Endothelial cell of umbilical vein (primary cell): ENCODE measurements at regions not wholly inside any gene's neighbourhood (a gene's known extent, or its start where the extent isn't known, plus 50 kb on each side); places are given as distances from the start of the nearest gene placed in this dataset.

Experiments
- BruUV-seq: library from RNA; stranded (reverse); fragments of 400-500 nt; replicated peaks from 2 replicates; lab custom pipeline; 2021; lab: Mats Ljungman, UMichigan
- CTCF ChIA-PET: fragments of 300-600, 350-600 bp; sonication (Branson Sonifier 250); formaldehyde crosslinking; loops from one replicate; lab custom pipeline; 2021; ENCODE audit warnings: antibody characterized with exemption, inconsistent platforms; lab: Charles Lee
- POLR2A ChIA-PET: fragments of 300-600, 350-600 bp; sonication (Branson Sonifier 250); formaldehyde crosslinking; loops from one replicate; lab custom pipeline; 2021; ENCODE audit warnings: antibody characterized with exemption, inconsistent platforms; lab: Charles Lee
- DNase-seq: peaks from one replicate; pipeline ENCODE4 v3.0.0-alpha.2; 2011; ENCODE audit warnings: low read depth, low spot score
- FAIRE-seq: peaks from 2 replicates; lab custom pipeline; 2011; peaks lifted over from hg19 to GRCh38; lab: Jason Lieb, UNC
- H2AFZ ChIP-seq: 2 replicates; pipeline ENCODE4 v1.6.0; 2012; ENCODE audit warnings: low read depth, low read length, control low read depth, inconsistent platforms
- H3K27ac ChIP-seq: 2 replicates; pipeline ENCODE4 v1.5.1; 2011; ENCODE audit warnings: low read depth, mild to moderate bottlenecking, control low read depth, low read length, moderate library complexity; ENCODE audit not compliant: insufficient read depth
- H3K27me3 ChIP-seq, 2 experiments: 2 replicates each; pipeline versions ENCODE4 v1.6.0 to v1.6.1; 2011; ENCODE audit warnings: low read length in 2 of 2, mixed read lengths in 1 of 2; ENCODE audit not compliant: control insufficient read depth in 2 of 2, insufficient read depth in 2 of 2
- H3K36me3 ChIP-seq, 2 experiments: 2 replicates in 1 of 2; 3 replicates in 1 of 2; pipeline ENCODE4 v1.5.1; 2011; ENCODE audit warnings: low read length in 2 of 2, mild to moderate bottlenecking in 1 of 2, moderate library complexity in 1 of 2; ENCODE audit not compliant: control insufficient read depth in 2 of 2, insufficient read depth in 2 of 2; ENCODE audit errors: extremely low read depth in 1 of 2
- H3K4me1 ChIP-seq: 3 replicates; pipeline ENCODE4 v1.5.1; 2011; ENCODE audit warnings: mild to moderate bottlenecking, low read length; ENCODE audit not compliant: control insufficient read depth, insufficient read depth; ENCODE audit errors: extremely low read depth
- H3K4me2 ChIP-seq: 2 replicates; pipeline ENCODE4 v1.6.1; 2011; ENCODE audit warnings: low read length, control low read depth, mixed read lengths; ENCODE audit not compliant: insufficient read depth
- H3K4me3 ChIP-seq, 3 experiments: fragments of 200-600 bp in 1 of 3; sonication (generic), shearing (Covaris generic) in 1 of 3; replicated peaks in 1 of 3; 2 replicates each; pipeline ENCODE4 v1.5.1; 2011 to 2016; ENCODE audit warnings: control low read depth in 3 of 3, low read length in 3 of 3, mild to moderate bottlenecking in 2 of 3, inconsistent platforms in 1 of 3, low read depth in 1 of 3, moderate library complexity in 1 of 3; ENCODE audit not compliant: insufficient read depth in 1 of 3
- H3K79me2 ChIP-seq: 2 replicates; pipeline ENCODE4 v1.6.0; 2012; ENCODE audit warnings: low read length, inconsistent platforms; ENCODE audit not compliant: control insufficient read depth, insufficient read depth
- H3K9ac ChIP-seq: replicated peaks from 2 replicates; pipeline ENCODE3; 2011; ENCODE audit warnings: low read length, control low read depth; ENCODE audit not compliant: insufficient read depth; ENCODE audit errors: extremely low read depth
- H3K9me1 ChIP-seq: replicated peaks from 3 replicates; pipeline ENCODE4 v1.6.0; 2011; ENCODE audit warnings: mild to moderate bottlenecking, low read length; ENCODE audit not compliant: control insufficient read depth, insufficient read depth; ENCODE audit errors: extremely low read depth
- H3K9me3 ChIP-seq: replicated peaks from 2 replicates; pipeline ENCODE4 v1.5.1; 2012; ENCODE audit warnings: low read length, inconsistent platforms; ENCODE audit not compliant: control insufficient read depth, insufficient read depth
- H4K20me1 ChIP-seq: replicated peaks from 2 replicates; pipeline ENCODE3; 2011; ENCODE audit warnings: mild to moderate bottlenecking, low read length; ENCODE audit not compliant: control insufficient read depth, insufficient read depth; ENCODE audit errors: extremely low read depth
- EZH2 ChIP-seq: IDR thresholded peaks from 2 replicates; pipeline ENCODE4 v1.6.1; 2012; ENCODE audit warnings: borderline replicate concordance, low read depth, mild to moderate bottlenecking, moderate library complexity, low read length, inconsistent platforms; ENCODE audit not compliant: severe bottlenecking
- FOS ChIP-seq: IDR thresholded peaks from 2 replicates; pipeline ENCODE4 v1.6.1; 2011; ENCODE audit warnings: mild to moderate bottlenecking, low read length, moderate library complexity, borderline replicate concordance; ENCODE audit not compliant: insufficient read depth
- GATA2 ChIP-seq: IDR thresholded peaks from 2 replicates; pipeline ENCODE4 v1.7.0; 2011; ENCODE audit warnings: low read depth, mild to moderate bottlenecking, moderate library complexity, mixed read lengths, low read length; ENCODE audit not compliant: insufficient read length, insufficient read depth
- JUN ChIP-seq: IDR thresholded peaks from 2 replicates; pipeline ENCODE4 v1.6.1; 2011; ENCODE audit warnings: borderline replicate concordance, low read depth; ENCODE audit not compliant: insufficient read length, insufficient read depth
- MYC ChIP-seq: IDR thresholded peaks from one replicate; pipeline ENCODE4 v1.6.1; 2011; ENCODE audit warnings: mild to moderate bottlenecking, low read depth, low read length
- POLR2A ChIP-seq: IDR thresholded peaks from 2 replicates; pipeline ENCODE4 v1.6.1; 2012; ENCODE audit warnings: low read depth, mild to moderate bottlenecking, control low read depth, low read length
- POLR2AphosphoS5 ChIP-seq: IDR thresholded peaks from 2 replicates; pipeline ENCODE4 v1.6.1; 2012; ENCODE audit warnings: low read depth, mild to moderate bottlenecking, control low read depth, low read length, moderate library complexity; ENCODE audit not compliant: insufficient read depth
- dilution Hi-C: fragments of 300-500 bp; cut with MboI; formaldehyde crosslinking; loops from one replicate; pipeline ENCODE4 v1.15.0; 2019; ENCODE audit warnings: low sequenced_read_pairs; ENCODE audit not compliant: extremely low pct_ligation_motif_present
- intact Hi-C: fragments of 100-400 bp; cut with micrococcal nuclease; formaldehyde crosslinking; loops from one replicate; pipeline ENCODE4 v1.10.0; 2022
- TF ChIP-seq, protein P1 (sequence below): IDR thresholded peaks from 2 replicates; pipeline ENCODE4 v1.6.1; 2011; ENCODE audit not compliant: insufficient read depth, insufficient read length
- TF ChIP-seq, protein P2 (sequence below), 2 donors: IDR thresholded peaks; 1 replicate in 1 of 2; 2 replicates in 1 of 2; pipeline ENCODE4 v1.5.1; 2011; ENCODE audit warnings: low read length in 2 of 2, mild to moderate bottlenecking in 2 of 2, moderate library complexity in 2 of 2, control low read depth in 1 of 2, inconsistent platforms in 1 of 2, low read depth in 1 of 2; ENCODE audit not compliant: insufficient read depth in 1 of 2; ENCODE audit errors: extremely low read depth in 1 of 2

DNA sequence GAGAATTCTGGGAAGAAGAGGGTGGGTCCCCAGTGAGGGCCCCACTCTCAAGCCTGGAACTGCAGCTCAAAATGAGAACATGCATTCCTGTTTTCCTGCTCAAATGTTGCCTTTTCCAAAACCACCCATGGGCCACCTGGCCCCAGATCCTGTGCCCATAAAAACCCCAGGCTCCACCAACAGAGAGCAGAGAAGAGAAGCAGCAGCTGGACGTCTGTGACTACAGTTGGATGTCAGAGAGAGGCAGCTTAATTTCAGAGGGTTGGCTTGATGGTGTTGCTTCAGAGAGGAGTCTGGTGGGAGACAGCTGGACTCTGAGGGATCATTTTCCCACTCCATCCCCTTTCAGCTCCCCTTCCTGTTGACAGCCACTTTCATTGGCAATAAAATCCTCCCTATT is 256.4 kb downstream of the FZD1 start:
- no TSS peak for BruUV-seq
- FAIRE-seq = no peak
- H3K4me1 ChIP-seq = no peaks in the 10 kb centered on the region
- no peak for DNase-seq
- H3K9me1 ChIP-seq = no peaks in the 10 kb centered on the region
- no peaks in the 10 kb centered on the region for H3K79me2 ChIP-seq
- H3K27me3 ChIP-seq = no peaks in the 10 kb centered on the region
- TF ChIP-seq POLR2AphosphoS5 = no peak
- no peak for TF ChIP-seq FOS
- no peak for TF ChIP-seq MYC
- TF ChIP-seq JUN = no peak
- TF ChIP-seq, protein P1, sequence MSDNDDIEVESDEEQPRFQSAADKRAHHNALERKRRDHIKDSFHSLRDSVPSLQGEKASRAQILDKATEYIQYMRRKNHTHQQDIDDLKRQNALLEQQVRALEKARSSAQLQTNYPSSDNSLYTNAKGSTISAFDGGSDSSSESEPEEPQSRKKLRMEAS = no peak
- no peak for TF ChIP-seq POLR2A
- TF ChIP-seq EZH2 = no peak
- no peak for TF ChIP-seq GATA2
- TF ChIP-seq, protein P2, sequence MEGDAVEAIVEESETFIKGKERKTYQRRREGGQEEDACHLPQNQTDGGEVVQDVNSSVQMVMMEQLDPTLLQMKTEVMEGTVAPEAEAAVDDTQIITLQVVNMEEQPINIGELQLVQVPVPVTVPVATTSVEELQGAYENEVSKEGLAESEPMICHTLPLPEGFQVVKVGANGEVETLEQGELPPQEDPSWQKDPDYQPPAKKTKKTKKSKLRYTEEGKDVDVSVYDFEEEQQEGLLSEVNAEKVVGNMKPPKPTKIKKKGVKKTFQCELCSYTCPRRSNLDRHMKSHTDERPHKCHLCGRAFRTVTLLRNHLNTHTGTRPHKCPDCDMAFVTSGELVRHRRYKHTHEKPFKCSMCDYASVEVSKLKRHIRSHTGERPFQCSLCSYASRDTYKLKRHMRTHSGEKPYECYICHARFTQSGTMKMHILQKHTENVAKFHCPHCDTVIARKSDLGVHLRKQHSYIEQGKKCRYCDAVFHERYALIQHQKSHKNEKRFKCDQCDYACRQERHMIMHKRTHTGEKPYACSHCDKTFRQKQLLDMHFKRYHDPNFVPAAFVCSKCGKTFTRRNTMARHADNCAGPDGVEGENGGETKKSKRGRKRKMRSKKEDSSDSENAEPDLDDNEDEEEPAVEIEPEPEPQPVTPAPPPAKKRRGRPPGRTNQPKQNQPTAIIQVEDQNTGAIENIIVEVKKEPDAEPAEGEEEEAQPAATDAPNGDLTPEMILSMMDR (IDR thresholded peaks at IDR 0.05; ENCODE audit: extremely low read depth in 1 of 2, insufficient read depth in 1 of 2, low read depth in 1 of 2, low read length in 2 of 2) = no peak
- no peak overlapping the region for H3K9ac ChIP-seq
- dilution Hi-C loops (no loop called here), intact Hi-C loops (no loop called here)
- POLR2A ChIA-PET = no interaction called here
- H3K4me3 ChIP-seq = no peak overlapping the region
- CTCF ChIA-PET = no interaction called here
- no peak overlapping the region for H3K4me2 ChIP-seq
- H4K20me1 ChIP-seq = no peaks in the 10 kb centered on the region
- no peaks in the 10 kb centered on the region for H3K9me3 ChIP-seq
- no peak overlapping the region for H2AFZ ChIP-seq
- H3K27ac ChIP-seq = no peak overlapping the region
- H3K36me3 ChIP-seq = no peaks in the 10 kb centered on the region
